ENCODE measurements at regions not wholly inside any gene's neighbourhood (a gene's known extent, or its start where the extent isn't known, plus 50 kb on each side); places are given as distances from the start of the nearest gene placed in this dataset.

- H3K9ac ChIP-seq (ENCODE audit: control insufficient read depth, insufficient read depth, low read length): no peak overlapping the region
- H3K27ac ChIP-seq (ENCODE audit: control insufficient read depth, insufficient read depth): no peak overlapping the region
- DNase-seq (ENCODE audit: low read depth, low spot score) (no peak), FAIRE-seq (no peak), ATAC-seq (no peak)
- H3K79me2 ChIP-seq (ENCODE audit: control insufficient read depth, insufficient read depth, low read length): no peaks in the 10 kb centered on the region
- in situ Hi-C loops (cut with MboI) (no loop called here), intact Hi-C loops (cut with micrococcal nuclease; ENCODE audit: unreplicated experiment) (no loop called here)
- SMC1A ChIA-PET (ENCODE audit: uncharacterized antibody, unreplicated experiment): no interaction called here
- H3K4me2 ChIP-seq (ENCODE audit: control insufficient read depth, insufficient read depth): no peak overlapping the region
- H3K9me3 ChIP-seq (replicated peaks; ENCODE audit: control insufficient read depth, insufficient read depth, low read length): no peaks in the 10 kb centered on the region; the same call in 2 of the 3 replicates
- H3K27me3 ChIP-seq (replicated peaks in 1 of 2; ENCODE audit: control insufficient read depth in 2 of 2, insufficient read depth in 2 of 2, low read length in 1 of 2): no peaks in the 10 kb centered on the region
- H4K20me1 ChIP-seq (ENCODE audit: control insufficient read depth, insufficient read depth): no peaks in the 10 kb centered on the region
- CTCF ChIA-PET: interaction anchor here (1.0 to 1.3 kb wide), 2 partner anchors 10 to 190 kb away, joined by 3 read pairs; no protein-coding TSS in a partner anchor
- WGBS (ENCODE audit: insufficient coverage, insufficient replicate concordance, low lambda C conversion rate, missing lambda C conversion rate): 78% methylated on average over 7 of the region's 7 CpGs
- POLR2A ChIA-PET: no interaction called here
- no peaks in the 10 kb centered on the region for H3K36me3 ChIP-seq (ENCODE audit: control insufficient read depth in 2 of 2, insufficient read depth in 2 of 2, low read length in 1 of 2)
- RAD21 ChIA-PET (ENCODE audit: unreplicated experiment): no interaction called here
- H3K4me3 ChIP-seq: no peak overlapping the region
- H2AFZ ChIP-seq (ENCODE audit: control insufficient read depth, low read depth, low read length): no peak overlapping the region
- H3K4me1 ChIP-seq (ENCODE audit: control insufficient read depth, insufficient read depth, low read length): peaks cover 12% of the 10 kb centered on the region; the same call in 1 of the 2 replicates
- no TSS peak for BruUV-seq (replicated peaks)
- TF ChIP-seq CREB1 (IDR thresholded peaks at IDR 0.05; ENCODE audit: low read depth) (no peak), USF2 (IDR thresholded peaks at IDR 0.05; ENCODE audit: borderline replicate concordance, low read depth, low read length) (no peak), CBX3 (IDR thresholded peaks at IDR 0.05; ENCODE audit: borderline replicate concordance, low read depth) (no peak), TBL1XR1 (IDR thresholded peaks at IDR 0.05; ENCODE audit: low read depth, low read length) (no peak), BHLHE40 (IDR thresholded peaks at IDR 0.05; ENCODE audit: borderline replicate concordance in 1 of 2, low read depth in 2 of 2, low read length in 1 of 2) (no peak), YY1 (IDR thresholded peaks at IDR 0.05; ENCODE audit: low read depth, low read length) (no peak), ESRRA (IDR thresholded peaks at IDR 0.05; ENCODE audit: low read length) (no peak), SMAD1 (IDR thresholded peaks at IDR 0.05; ENCODE audit: low read depth, partially characterized antibody) (no peak), ATF3 (IDR thresholded peaks at IDR 0.05; ENCODE audit: borderline replicate concordance, extremely low read depth, low read depth, low read length) (no peak), NFXL1 (IDR thresholded peaks at IDR 0.05; ENCODE audit: borderline replicate concordance) (no peak), NKRF (conservative IDR thresholded peaks at IDR 0.05) (no peak), USF1 (IDR thresholded peaks at IDR 0.05; ENCODE audit: borderline replicate concordance, extremely low read length, insufficient read depth, low read depth, low read length) (no peak), NFYB (IDR thresholded peaks at IDR 0.05; ENCODE audit: insufficient read depth, low read depth, low read length) (no peak), PRDM15 (CRISPR knock-in tag; IDR thresholded peaks at IDR 0.05) (no peak)
These were observed 67.2 kb upstream of the SHISA3 start for GRCh38 chr4:42330002-42330592.
